HL-60 (cell line): ENCODE measurements at regions not wholly inside any gene's neighbourhood (a gene's known extent, or its start where the extent isn't known, plus 50 kb on each side); places are given as distances from the start of the nearest gene placed in this dataset.

Experiments used
- DNase-seq, 2 experiments: peaks; one replicate each; pipeline ENCODE4 v3.0.0-alpha.2; 2010 to 2020; ENCODE audit warnings: low read depth in 1 of 2, low spot score in 1 of 2
- H3K27ac ChIP-seq: fragments of 250-450 bp; sonication (Bioruptor Pico); replicated peaks from 2 replicates; pipeline ENCODE4 v1.5.1; 2020; ENCODE audit warnings: mild to moderate bottlenecking, moderate library complexity
- H3K27me3 ChIP-seq: fragments of 250-450 bp; sonication (Bioruptor Pico); 2 replicates; pipeline ENCODE4 v1.5.1; 2021; ENCODE audit warnings: mild to moderate bottlenecking, moderate library complexity; ENCODE audit not compliant: insufficient read depth, poor library complexity, severe bottlenecking
- H3K4me3 ChIP-seq: replicated peaks from 2 replicates; pipeline ENCODE4 v1.5.1; 2011; ENCODE audit warnings: mild to moderate bottlenecking, control low read depth, low read length; ENCODE audit not compliant: insufficient read depth
- CTCF ChIP-seq: IDR thresholded peaks from one replicate; pipeline ENCODE4 v1.5.1; 2011; ENCODE audit warnings: low read length, control low read depth, inconsistent platforms; ENCODE audit not compliant: insufficient read depth
- GABPA ChIP-seq: IDR thresholded peaks from 2 replicates; pipeline ENCODE4 v1.6.1; 2012; ENCODE audit warnings: low read depth
- POLR2AphosphoS5 ChIP-seq: IDR thresholded peaks from 2 replicates; pipeline ENCODE4 v1.6.1; 2012; ENCODE audit warnings: low read depth
- REST ChIP-seq: IDR thresholded peaks from 2 replicates; pipeline ENCODE4 v1.6.1; 2012; ENCODE audit warnings: low read depth; ENCODE audit not compliant: insufficient replicate concordance
- SPI1 ChIP-seq: IDR thresholded peaks from 2 replicates; pipeline ENCODE4 v1.6.1; 2012; ENCODE audit warnings: low read depth, mild to moderate bottlenecking, borderline replicate concordance

- TF ChIP-seq REST (no peak), GABPA (no peak), POLR2AphosphoS5 (no peak), CTCF (no peak), SPI1 (no peak)
- no peak overlapping the region for H3K4me3 ChIP-seq
- H3K27ac ChIP-seq = no peak overlapping the region
- no peak for DNase-seq
- no peaks in the 10 kb centered on the region for H3K27me3 ChIP-seq
Observed at GRCh38 chr5:33362915-33363314, 77.8 kb upstream of the TARS1 start.

GRCh38 chr5:33363537-33363936 lies 77.2 kb upstream of the TARS1 start:
- Histone ChIP-seq H3K4me3 (no peak overlapping the region), H3K27me3 (no peaks in the 10 kb centered on the region), H3K27ac (no peak overlapping the region)
- no peak for TF ChIP-seq POLR2AphosphoS5
- no peak for TF ChIP-seq CTCF
- TF ChIP-seq SPI1 = no peak
- no peak for TF ChIP-seq GABPA
- no peak for TF ChIP-seq REST
- DNase-seq = no peak

- DNase-seq = no peak
- Histone ChIP-seq H3K27me3 (no peaks in the 10 kb centered on the region), H3K27ac (no peak overlapping the region), H3K4me3 (no peak overlapping the region)
- TF ChIP-seq POLR2AphosphoS5 (no peak), CTCF (no peak), SPI1 (no peak), GABPA (no peak), REST (no peak)
Observed at GRCh38 chr5:33364406-33364805, 76.4 kb upstream of the TARS1 start.
